ENCODE measurements at regions not wholly inside any gene's neighbourhood (a gene's known extent, or its start where the extent isn't known, plus 50 kb on each side); places are given as distances from the start of the nearest gene placed in this dataset.

- no peak for DNase-seq
These were observed 100.8 kb upstream of the CDH5 start for GRCh38 chr16:66265556-66266141.

DNA sequence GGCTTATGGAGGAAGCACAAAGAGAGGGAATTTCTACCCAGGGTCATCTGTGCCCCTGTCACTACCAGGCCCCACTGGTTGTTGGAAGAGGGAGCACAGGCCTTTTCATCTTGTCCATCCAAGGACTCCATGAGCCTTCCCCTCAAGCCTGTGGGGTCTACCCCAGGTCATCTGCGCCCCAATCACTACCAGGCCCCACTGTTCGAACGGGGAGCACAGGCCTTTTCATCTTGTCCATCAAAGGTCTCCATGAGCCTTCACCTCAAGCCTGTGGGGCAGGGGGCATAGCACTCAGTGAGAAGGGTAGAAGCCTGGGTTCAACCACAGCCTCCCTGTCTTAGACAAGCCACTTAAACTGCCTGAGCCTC is 101.5 kb upstream of the CDH5 start:
- no peak for DNase-seq

- no peak for DNase-seq
These were observed 102.0 kb upstream of the CDH5 start for GRCh38 chr16:66264311-66265047.

DNA sequence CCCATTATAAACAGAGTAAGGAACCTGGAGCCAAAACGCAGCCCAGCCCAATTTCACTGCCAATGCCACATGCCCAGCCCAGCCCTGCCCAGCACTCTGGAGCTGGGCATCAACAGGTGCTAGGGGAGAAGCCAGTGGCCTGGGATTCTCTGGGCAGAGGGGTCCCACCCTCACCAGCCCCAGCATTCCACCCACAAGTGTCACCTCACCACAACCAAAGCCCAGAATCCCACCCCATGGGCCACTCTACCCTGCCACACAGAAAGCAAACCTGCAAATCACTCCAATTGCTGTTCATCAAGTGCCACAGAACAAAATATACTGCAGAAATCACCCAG is 102.5 kb upstream of the CDH5 start:
- DNase-seq: no peak

GRCh38 chr16:66263168-66263972 is 103.1 kb upstream of the CDH5 start:
- no peak for DNase-seq

- peak; percentile 23 for DNase-seq
These were observed 104.0 kb upstream of the CDH5 start for GRCh38 chr16:66262253-66263167.

DNA sequence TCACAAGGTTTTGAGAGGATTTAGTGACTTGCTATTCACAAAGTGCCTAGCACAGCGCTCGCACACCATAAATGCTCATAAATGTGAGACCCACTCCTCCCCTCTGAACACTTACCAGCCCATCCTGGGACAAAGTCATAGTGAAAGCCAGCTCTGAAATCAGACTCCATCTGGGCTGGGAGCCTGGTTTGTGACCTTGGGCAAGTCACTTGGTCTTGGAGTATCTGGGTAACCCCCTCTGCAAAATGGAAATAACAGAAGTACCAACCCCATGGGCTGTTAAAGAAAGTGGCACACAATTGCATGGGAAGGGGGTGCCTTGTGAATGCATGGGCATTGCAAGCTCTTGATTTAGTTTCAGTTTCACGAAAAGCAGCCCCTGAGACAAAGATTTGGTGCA is 104.7 kb upstream of the CDH5 start:
- no peak for DNase-seq

- no peak for DNase-seq
These were observed 105.8 kb upstream of the CDH5 start for GRCh38 chr16:66260522-66261254.

DNA sequence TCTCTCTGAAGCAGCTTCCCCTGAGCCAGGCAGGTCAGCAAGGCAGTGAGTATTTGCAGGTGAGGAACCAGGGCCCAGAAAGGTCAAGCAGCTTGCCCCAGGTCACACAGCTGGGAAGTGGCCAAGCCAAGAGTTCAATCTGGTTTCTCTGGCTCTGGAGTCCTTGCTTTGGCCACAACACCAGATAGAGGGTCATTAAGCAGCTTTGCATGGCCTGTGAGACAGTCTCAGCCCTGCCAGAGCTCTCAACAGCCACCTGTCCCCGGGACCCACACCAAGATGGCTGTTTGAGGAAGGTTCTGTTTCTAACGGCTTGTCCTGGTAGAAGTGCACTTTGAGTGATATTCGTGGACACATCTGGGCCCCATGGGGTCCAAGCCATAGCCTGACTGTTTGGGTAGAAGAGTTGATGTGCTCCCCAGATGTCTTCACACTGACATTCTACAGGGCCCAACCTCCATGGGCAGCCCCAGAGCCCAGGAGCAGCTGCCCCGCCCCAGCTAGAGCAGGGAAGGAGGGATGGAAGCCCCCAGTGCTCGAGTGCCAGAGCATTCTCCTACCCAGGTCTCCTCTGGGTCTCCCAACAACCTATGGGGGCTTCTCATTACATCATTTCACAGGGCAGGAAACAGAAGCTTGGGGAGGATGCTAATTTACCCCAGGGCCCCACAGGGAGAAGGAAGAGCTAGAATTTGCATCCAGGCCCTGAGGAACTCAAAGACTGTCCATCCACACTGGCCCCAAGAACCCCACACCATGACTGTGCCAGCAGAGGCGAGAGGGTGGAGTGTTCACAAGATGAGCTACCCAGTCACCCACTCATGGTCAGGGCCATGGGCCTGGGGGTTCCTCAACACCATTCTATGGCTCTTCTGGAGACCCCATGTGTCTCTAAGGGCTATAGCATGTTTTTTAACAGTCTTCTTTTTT is 107.3 kb upstream of the CDH5 start:
- no peak for DNase-seq

DNA sequence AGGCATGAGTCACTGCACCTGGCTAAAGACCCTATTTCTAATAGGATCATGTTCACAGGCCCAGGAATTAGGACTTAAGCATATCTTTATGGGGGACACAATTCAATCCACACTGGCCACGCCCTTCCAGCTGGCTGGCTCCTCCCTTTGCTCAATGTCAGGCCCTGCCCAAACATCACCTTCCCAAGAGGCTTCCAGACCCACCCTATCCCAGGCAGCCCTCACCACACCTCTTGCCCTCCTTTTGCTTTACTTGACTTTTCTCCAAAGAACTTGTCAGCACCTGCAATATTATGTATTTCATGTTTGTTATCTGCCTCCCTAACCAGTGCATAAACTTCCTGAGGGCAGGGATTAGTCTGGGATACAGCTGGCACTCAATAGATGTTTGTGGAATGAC is 109.6 kb upstream of the CDH5 start:
- DNase-seq: no peak

DNA sequence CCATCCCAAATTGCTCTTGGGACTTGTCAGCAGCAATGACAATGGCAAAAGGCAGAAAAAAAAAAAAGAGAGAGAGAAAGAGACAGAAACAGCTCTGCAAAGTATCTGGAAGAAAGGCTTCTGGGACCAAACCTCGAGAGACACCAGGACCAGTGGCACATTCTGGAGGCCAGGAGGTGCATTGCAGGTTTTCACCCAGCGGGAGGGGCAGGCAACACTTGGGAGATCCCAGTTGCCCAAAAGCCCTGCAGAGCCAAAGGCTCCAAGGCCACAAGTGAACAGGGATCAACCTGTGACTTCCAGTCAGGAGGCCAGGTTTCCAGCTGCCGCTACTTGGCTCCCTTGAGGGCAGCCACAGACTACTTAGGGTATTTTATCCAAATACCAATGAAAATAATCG is 110.8 kb upstream of the CDH5 start:
- DNase-seq: no peak

- no peak for DNase-seq
These were observed 111.7 kb upstream of the CDH5 start for GRCh38 chr16:66254751-66255150.

GRCh38 chr16:66254106-66254505 is 112.4 kb upstream of the CDH5 start:
- DNase-seq: no peak

DNA sequence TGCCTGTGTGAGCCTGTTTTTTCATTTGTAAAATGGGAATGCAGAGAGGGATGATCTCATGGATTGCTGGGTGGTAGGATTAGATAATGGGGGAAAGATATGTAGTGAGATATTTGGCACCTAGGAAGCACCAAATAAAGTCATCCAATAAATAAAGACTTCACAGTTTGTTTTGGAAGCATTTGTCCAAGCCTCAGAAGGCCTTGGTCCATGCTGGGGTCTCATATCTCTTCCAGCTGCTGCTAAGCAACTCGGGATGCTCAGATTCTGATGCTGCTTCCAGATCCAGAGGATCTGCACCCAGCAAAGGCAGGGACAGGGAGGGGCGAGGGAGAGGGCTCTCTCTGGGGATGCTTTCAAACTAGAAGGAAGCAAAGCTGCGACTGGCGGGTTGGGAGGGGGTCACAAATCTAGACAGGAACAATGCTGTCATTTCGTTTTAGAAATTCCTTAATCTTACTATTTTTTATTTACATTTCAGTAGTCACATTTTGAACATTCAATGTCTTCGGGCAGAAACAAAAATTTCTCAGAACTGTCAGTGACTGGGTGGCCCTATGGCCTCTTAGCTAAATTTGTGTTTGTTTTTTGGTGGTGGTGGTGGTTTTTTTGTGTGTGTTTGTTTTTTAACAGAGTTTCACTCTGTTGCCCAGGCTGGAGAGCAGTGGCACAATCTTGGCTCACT is 114.9 kb upstream of the CDH5 start:
- DNase-seq: no peak

- DNase-seq: peak; percentile 76
These were observed 115.6 kb upstream of the CDH5 start for GRCh38 chr16:66250686-66251431.

GRCh38 chr16:66247516-66248481 is 118.7 kb upstream of the CDH5 start:
- DNase-seq: peak; percentile 48

- DNase-seq: no peak
These were observed 120.6 kb upstream of the CDH5 start for GRCh38 chr16:66245868-66246267.

GRCh38 chr16:66245072-66245471 is 121.4 kb upstream of the CDH5 start:
- peak; percentile 18 for DNase-seq

DNA sequence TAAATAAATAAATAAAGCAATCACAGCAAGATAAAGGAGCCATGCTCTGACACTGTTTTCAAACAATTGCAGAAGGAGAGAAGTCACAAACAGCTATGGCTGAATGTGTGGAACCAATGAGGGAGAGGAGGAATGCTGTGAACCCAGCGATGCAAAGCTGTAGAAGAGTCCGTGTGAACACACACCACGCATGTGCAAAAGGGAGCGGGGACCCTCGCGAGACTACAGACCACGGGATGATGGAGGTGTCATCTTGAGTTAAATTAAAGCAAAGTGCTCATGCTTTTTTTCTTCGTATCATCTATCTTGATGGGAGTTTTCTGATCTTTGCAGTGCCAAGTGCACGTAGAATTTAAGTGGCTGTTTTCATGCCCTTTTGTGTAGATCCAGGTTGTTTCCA is 123.8 kb upstream of the CDH5 start:
- DNase-seq: no peak

Data from EL (cell line).